ENCODE measurements at regions not wholly inside any gene's neighbourhood (a gene's known extent, or its start where the extent isn't known, plus 50 kb on each side); places are given as distances from the start of the nearest gene placed in this dataset.

- TF ChIP-seq ETV5 (CRISPR knock-in tag; IDR thresholded peaks at IDR 0.05; ENCODE audit: low read depth) (no peak), GTF2F1 (IDR thresholded peaks at IDR 0.05; ENCODE audit: low read depth, low read length) (no peak), ZNF224 (CRISPR knock-in tag; IDR thresholded peaks at IDR 0.05) (no peak)
These were observed 108.9 kb upstream of the ZNF717 start (continued) for GRCh38 chr3:75894234-75894633.

GRCh38 chr3:75896265-75896664 lies 110.9 kb upstream of the ZNF717 start:
- H3K9me3 ChIP-seq (replicated peaks; ENCODE audit: control insufficient read depth, insufficient read depth, low read depth, low read length): no peaks in the 10 kb centered on the region
- H3K9ac ChIP-seq (ENCODE audit: insufficient read depth in 1 of 2, low read depth in 2 of 2, low read length in 2 of 2): no peak overlapping the region
- H3K4me2 ChIP-seq (ENCODE audit: insufficient read depth, low read length): no peak overlapping the region
- H3K36me3 ChIP-seq (ENCODE audit: control insufficient read depth, insufficient read depth, low read length): no peaks in the 10 kb centered on the region
- 0% methylated on average over 4 of the region's 4 CpGs for WGBS (ENCODE audit: insufficient coverage, low coverage, missing lambda C conversion rate)
- H4K20me1 ChIP-seq (replicated peaks; ENCODE audit: control insufficient read depth, insufficient read depth, low read length): no peaks in the 10 kb centered on the region
- no TSS peak for BruUV-seq (replicated peaks)
- no peak overlapping the region for H2AFZ ChIP-seq (ENCODE audit: low read depth, low read length)
- DNase-seq (ENCODE audit: extremely low read depth in 1 of 4, low spot score in 3 of 4) (no peak), FAIRE-seq (no peak), ATAC-seq (no peak)
- H3K4me1 ChIP-seq (replicated peaks in 1 of 2; ENCODE audit: control insufficient read depth in 2 of 2, insufficient read depth in 2 of 2, low read length in 2 of 2): no peaks in the 10 kb centered on the region
- H3K79me2 ChIP-seq (ENCODE audit: control insufficient read depth, insufficient read depth, low read length): no peaks in the 10 kb centered on the region
- H3K27me3 ChIP-seq (ENCODE audit: control insufficient read depth in 2 of 2, insufficient read depth in 2 of 2, low read length in 2 of 2): no peaks in the 10 kb centered on the region
- POLR2A ChIA-PET: no interaction called here
- no peak overlapping the region for H3K4me3 ChIP-seq
- no peaks in the 10 kb centered on the region for H3K9me1 ChIP-seq (ENCODE audit: control insufficient read depth, insufficient read depth, low read length)
- H3K27ac ChIP-seq (ENCODE audit: extremely low read depth, low read depth, low read length): no peak overlapping the region
- CTCF ChIA-PET (ENCODE audit: low intra/inter-chr PET ratio): no interaction called here
- in situ Hi-C loops (cut with MboI) (no loop called here), intact Hi-C loops (cut with micrococcal nuclease) (no loop called here)
- no peak for TF ChIP-seq STAT6 (CRISPR knock-in tag; IDR thresholded peaks at IDR 0.05)
- TF ChIP-seq PBX2 (CRISPR knock-in tag; IDR thresholded peaks at IDR 0.05; ENCODE audit: low read depth): no peak
- no peak for TF ChIP-seq PBX2 (tag; conservative IDR thresholded peaks at IDR 0.05; ENCODE audit: low read depth)
- TF ChIP-seq NRF1 (conservative IDR thresholded peaks at IDR 0.05 in 1 of 2, IDR thresholded peaks at IDR 0.05 in 1 of 2): no peak
- no peak for TF ChIP-seq NCOA6 (IDR thresholded peaks at IDR 0.05)
- TF ChIP-seq NR2C2 (CRISPR knock-in tag; IDR thresholded peaks at IDR 0.05): no peak
- no peak for TF ChIP-seq NR2C2 (tag; IDR thresholded peaks at IDR 0.05)
- TF ChIP-seq ADNP (tag; IDR thresholded peaks at IDR 0.05): no peak
- TF ChIP-seq ZBTB11 (CRISPR knock-in tag; IDR thresholded peaks at IDR 0.05): no peak

Data from K562 (cell line).